ENCODE measurements at regions not wholly inside any gene's neighbourhood (a gene's known extent, or its start where the extent isn't known, plus 50 kb on each side); places are given as distances from the start of the nearest gene placed in this dataset.
"Not testable (repeated sequence)": the region's sequence is repeated elsewhere in the genome, so short reads cannot be mapped to it uniquely, and the experiment has no call there.

DNA sequence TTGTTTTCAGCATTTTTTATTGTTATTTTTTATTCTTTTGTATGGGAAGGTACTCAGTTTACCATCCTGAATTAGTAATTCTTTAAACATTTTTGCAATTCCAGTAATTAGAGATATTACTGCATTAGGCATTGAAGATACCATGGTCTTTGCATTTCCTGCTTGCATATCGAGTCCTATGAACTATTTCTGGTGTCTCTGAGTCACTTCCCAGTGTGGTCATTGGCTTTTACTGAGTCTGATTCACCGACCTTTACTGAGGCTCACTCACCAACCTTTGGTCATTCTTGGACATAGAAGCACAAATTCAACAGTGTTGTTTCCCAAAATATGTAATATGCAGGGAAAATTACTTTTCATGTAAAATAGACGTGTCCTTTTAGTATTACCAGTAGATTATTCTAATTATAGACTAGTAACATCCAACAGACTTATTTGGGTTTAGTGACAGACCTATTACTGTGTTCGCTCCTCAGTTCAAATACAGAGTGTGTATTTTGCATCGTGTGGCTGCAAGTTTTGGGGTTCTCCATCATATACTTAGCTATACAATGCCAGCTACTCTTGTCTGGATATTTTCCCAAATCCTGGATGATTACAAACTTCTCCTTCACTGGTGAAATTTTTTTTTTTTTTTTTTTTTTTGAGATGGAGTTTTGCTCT is 180.7 kb upstream of the PRSS1 start:
- DNase-seq (ENCODE audit: low read depth), result peak; percentile 96

DNA sequence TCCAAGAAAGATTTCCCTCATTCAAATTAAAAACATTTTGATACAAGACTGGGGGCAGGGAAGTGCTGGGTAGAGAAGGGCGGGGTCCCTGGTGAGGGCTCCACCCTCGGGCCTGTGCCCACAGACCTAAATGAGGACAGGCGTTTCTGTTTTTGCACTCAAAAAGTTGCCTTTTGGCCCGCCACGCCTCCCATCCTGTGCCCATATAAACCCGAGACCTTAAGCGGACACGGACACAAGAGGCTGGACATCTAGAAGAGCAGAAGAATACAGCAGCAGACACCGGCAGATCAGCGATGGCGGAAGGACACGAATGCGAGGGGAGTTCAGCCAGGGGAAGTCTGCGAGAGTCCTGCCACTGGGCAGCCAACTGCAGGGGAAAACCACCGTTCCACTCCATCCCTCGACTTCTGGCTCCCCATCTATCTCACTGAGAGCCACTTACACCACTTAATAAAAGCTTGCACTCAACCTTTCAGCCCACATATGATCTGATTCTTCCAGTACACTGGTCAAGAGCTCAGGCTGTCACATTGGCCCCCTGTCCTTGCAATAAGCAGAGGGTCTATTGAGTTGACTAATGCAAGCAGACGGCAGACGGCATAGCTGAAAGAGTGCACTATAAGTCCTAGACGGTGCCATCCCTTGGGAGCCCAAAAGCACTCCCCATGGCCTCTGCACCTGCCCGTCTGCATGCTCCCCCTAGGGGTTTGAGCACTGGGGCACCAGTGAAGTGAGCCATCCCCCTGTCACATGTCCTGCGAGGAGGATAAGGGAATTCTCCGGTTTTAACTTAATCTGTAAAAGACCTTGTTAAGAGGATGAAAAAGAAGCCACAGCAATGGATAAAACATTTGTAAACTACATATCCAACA is 181.8 kb upstream of the PRSS1 start:
- no peak for DNase-seq (ENCODE audit: low read depth)

DNA sequence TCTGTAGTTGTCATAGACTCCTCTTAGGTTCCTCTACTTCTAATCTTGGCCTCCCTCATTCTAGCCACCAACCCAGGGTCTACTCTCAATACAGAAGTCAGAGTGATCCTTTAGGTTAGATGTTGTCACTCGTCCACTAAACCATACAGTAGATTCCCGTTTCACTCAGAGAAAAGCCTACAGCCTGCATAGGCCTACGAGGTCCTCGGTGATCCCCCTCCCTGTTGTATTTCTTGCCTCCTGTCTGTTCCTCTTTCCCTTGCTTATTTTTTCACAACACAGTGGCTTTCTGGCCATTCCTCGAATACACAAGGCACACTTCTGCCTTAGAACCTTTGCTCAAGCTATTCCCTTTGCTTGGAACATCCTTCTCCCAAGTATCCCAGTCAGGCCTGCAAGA is 183.0 kb upstream of the PRSS1 start:
- DNase-seq (ENCODE audit: low read depth), result no peak

DNA sequence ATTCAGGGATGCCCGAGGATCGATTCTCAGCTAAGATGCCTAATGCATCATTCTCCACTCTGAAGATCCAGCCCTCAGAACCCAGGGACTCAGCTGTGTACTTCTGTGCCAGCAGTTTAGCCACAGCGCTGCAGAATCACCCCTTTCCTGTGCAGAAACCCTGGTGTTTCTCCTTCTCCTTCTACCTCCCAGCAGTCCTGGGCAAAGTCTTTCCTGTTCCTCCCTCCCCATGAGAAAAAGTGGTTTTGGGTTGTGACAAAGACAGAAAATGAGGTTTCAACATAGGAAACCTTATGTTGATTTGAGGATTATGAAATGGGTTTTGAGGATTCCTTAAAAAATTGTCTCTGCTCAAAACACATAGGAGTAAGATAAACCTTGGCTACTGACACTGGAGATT is 185.1 kb upstream of the PRSS1 start:
- peak; percentile 57 for DNase-seq (ENCODE audit: low read depth)

DNA sequence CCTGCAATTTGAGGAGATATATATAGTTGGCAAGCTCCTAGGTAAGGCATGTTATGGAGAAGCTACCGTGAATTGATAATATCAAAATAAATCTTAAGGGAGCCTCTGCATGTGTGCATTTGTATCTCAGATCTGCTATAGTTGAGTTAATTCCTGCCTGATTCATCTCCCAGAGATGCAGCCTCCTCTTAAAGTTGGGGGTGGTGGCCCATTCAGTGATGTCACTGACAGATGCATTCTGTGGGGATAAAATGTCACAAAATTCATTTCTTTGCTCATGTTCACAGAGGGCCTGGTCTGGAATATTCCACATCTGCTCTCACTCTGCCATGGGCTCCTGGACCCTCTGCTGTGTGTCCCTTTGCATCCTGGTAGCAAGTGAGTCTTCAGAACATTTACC is 185.8 kb upstream of the PRSS1 start:
- peak; percentile 59 for DNase-seq (ENCODE audit: low read depth)

DNA sequence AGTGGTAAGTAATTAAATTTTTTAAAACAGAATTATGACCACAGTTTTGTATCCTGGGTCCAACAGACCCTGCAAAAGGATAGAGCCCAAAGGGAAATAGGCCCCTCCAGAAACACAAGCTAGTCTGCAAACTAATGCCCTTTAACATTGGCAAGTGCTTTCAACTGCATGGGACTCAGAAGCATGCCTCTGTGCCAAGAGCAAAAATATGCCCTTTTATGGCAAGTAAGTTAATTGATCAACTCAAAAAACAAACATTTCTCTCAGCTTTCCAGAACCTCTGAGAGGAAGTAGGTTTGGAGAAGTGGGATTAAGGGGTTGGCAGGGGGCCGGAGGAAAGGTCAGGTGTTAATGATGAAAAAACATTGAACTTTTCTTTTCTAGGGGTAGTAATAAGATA is 186.6 kb upstream of the PRSS1 start:
- DNase-seq (ENCODE audit: low read depth), result no peak

DNA sequence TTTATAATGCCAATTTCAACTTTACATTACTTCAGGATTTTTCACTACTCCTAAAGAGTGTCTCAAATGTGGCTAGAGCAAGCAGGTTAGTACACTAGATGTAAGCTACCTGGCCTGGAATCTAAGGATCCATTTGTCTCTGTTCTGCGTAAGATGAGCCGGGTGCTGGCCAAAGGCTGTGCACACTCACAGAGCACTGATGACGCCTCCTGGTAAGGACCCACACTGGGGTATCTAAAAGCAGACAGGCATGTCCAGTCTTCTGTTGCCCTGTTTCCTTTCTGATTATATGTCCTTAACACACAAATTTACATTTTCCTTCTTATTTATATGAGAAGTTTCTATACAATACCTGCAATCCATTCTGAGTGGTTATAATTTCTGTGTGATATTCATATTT is 187.9 kb upstream of the PRSS1 start:
- not testable (repeated sequence) for DNase-seq (ENCODE audit: low read depth)

DNA sequence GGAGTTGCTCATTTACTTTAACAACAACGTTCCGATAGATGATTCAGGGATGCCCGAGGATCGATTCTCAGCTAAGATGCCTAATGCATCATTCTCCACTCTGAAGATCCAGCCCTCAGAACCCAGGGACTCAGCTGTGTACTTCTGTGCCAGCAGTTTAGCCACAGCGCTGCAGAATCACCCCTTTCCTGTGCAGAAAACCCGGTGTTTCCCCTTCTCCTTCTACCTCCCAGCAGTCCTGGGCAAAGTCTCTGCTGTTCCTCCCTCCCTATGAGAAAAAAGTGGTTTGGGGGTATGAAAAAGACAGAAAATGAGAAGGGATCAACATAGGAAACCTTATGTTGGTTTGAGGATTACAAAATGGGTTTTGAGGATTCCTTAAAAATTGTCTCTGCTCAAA is 188.5 kb upstream of the PRSS1 start:
- DNase-seq (ENCODE audit: low read depth), result not testable (repeated sequence)

DNA sequence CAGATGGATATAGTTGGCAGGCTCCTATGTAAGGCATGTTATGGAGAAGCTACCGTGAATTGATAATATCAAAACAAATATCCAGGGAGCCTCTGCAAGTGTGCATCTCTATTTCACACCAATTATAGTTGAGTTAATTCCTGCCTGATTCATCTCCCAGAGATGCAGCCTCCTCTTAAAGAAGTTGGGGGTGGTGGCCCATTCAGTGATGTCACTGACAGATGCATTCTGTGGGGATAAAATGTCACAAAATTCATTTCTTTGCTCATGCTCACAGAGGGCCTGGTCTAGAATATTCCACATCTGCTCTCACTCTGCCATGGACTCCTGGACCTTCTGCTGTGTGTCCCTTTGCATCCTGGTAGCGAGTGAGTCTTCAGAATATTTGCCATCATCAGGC is 189.1 kb upstream of the PRSS1 start:
- peak; percentile 49 for DNase-seq (ENCODE audit: low read depth)

DNA sequence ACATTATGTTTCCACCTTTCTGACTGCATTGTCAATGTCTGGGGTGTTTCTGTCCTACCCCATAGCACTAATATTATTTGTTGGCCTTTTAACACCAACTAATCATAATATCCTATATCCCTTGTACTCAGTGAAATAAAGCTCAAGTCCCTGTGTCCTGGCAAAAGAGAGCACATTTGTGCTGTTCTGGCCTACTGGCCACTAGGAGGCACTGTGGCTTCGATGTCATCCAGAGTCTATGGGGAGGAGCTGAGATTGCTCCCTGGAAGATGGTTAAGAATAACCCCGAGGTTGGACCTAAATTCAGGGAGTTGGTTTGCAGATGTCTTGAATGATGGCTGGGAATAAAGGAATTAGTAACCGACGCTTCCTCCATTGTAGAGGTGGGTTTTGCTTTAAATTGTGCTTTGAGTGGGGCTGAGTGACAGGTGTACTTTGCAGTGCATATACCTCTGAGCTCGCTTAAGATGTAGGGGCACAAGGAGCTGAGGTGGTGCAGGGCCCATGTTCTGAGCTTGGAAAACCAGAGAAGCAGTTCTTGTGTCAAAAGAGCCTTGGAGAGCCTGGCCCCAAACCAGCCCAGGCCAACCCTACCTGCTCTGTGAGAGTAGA is 191.2 kb upstream of the PRSS1 start:
- peak; percentile 93 for DNase-seq (ENCODE audit: low read depth)

DNA sequence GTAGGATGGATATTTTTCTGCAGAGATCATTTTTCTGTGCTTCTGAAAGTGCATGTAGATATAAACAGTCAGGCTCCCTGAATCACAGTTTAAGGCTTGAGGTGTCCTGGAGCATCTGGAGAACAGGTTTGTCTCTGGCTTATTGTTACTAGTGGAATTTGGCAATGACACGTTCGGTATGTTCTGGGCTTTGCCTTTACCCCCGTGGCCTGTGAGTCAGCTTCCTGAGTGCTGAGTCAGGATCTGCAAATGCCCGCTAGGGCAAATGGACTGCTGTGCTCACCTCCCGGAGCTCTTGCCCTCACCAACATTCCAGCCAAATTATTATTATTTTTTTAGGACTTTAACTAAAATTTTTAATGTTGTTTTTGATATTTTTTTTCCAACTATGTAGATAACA is 192.5 kb upstream of the PRSS1 start:
- DNase-seq (ENCODE audit: low read depth), result peak; percentile 100

DNA sequence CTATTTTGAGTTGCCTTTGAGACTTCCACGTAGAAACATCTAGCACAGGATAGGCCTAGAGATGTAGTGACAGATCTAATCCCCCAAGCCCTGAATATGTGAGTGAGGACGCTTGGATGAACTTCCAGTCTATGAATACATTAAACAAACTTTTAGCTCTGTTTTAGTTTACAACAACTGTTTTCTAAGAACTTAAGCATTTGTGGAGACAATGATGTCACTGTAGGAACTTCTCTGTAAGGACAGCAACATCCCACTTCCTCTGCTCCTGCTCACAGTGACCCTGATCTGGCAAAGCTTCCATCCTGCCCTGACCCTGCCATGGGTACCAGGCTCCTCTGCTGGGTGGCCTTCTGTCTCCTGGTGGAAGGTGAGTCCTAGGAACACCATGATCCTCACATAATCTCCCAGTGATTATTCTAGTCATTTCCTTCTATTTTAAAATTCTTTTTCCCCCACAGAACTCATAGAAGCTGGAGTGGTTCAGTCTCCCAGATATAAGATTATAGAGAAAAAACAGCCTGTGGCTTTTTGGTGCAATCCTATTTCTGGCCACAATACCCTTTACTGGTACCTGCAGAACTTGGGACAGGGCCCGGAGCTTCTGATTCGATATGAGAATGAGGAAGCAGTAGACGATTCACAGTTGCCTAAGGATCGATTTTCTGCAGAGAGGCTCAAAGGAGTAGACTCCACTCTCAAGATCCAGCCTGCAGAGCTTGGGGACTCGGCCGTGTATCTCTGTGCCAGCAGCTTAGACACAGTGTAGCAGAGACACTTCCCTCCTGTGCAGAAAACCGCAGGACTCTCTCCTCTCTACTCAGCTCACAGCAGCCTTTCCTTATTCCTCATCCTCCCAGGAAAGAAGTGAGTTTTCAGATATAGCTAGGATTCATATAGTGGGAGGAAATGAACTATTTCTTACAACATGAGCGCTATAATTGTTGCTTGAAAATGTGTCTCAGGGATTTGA is 194.4 kb upstream of the PRSS1 start:
- DNase-seq (ENCODE audit: low read depth), result peak; percentile 56

DNA sequence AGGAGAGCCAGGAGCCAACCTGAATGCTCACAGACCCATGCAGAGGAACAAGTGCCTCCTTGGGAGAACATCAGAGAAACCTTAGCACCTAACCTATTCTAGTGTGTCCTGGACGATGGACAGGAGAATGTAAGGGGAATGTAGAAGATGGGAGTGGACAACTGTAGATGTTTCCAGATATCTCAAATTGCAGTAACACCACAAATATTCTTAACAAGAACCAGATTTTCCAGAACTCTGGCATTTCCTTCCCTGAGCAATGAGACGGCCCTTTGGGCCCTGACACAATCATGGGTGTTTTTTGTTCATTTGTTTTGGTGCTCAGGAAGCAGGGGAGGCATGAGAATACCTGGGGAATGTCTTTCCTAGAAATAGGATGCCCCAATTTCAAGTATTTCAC is 196.1 kb upstream of the PRSS1 start:
- no peak for DNase-seq (ENCODE audit: low read depth)

DNA sequence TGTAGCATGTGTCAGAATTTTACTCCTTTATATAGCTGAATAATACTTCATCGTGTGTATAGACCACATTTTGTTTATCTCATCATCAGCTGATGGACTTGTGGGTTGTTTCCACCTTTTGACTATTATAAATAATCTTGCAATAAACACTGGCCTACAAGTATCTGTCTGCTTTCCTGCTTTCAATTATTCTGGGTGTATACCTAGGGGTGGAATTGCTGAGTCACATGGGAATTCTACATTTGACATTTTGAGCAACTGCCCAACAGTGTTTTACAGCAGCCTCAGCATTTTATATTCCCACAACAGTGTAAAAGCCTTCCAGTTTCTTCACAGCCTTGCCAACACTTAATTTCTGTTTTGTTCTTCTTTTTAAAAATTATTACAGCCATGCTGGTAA is 200.3 kb upstream of the PRSS1 start:
- DNase-seq (ENCODE audit: low read depth), result peak; percentile 55

DNA sequence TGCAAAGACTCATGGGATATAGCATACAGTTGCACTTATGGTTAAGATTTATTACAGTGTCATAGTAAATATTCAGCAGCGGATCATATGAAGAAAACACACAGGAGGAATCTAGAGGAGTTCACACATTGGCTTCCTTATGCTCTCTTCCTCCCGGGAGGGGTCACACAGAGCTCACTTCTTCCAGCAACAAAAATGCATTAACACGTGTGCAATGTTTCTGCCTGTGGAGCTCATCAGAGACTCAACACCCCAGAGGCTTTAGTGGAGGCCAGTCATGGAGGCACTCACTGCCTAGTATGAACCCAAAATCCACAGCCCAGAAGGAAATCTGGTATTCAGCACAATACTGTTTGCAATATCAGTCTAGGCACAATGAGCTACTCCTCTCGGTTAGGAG is 202.8 kb upstream of the PRSS1 start:
- no peak for DNase-seq (ENCODE audit: low read depth)

DNA sequence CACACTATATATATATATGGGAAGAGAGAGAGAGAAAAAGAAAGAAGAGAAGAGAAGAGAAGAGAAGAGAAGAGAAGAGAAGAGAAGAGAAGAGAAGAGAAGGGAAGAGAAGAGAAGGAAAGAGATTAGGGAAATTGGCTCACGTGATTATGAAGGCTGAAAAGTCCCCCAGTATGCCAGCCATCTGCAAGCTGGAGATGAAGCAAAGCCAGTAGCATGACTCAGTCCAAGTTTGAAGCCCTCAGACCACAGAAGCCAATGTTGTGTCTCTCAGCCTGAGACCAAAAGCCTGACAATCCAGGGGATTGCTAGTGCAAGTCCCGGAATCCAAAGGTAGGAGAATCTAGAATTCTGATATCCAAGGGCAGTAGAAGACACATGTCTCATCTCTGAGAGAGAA is 206.3 kb upstream of the PRSS1 start:
- DNase-seq (ENCODE audit: low read depth), result peak; percentile 85

DNA sequence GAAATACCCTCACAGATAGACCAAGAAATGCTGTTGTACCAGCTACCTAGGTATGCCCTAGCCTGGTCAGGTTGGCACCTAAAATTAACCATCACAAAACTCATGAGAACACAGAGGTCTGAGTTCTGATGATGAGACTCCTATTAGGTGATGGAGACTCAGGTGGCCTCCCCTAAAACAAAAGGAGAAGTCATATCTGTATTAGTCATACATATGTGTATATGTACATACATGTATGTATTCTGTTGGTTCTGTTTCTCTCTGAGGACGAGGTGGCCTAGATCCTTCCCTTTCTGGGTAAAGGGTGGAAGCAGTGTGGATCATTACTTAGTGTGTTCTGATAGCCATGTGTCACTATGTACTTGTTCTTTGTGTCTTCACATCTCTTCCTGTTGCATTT is 207.2 kb upstream of the PRSS1 start:
- DNase-seq (ENCODE audit: low read depth), result no peak

DNA sequence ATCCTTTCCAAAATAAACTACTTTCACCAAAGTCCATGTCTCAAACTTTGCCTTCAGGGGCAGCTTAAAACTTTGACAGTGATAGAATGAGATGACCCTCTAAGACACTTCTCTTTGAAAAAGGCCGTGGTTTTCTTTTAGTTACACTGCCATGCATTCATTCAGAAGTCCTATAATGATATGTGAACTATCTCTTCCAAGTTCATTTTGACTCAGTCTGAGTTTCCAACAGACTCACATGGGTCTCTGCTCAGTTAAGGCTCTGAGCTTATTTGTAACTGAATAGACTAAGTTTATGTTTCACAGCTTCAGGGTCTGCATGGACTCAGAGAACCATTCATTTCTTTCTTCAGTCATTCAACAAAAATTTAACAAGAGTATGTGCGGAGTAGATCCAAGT is 208.9 kb upstream of the PRSS1 start:
- no peak for DNase-seq (ENCODE audit: low read depth)

DNA sequence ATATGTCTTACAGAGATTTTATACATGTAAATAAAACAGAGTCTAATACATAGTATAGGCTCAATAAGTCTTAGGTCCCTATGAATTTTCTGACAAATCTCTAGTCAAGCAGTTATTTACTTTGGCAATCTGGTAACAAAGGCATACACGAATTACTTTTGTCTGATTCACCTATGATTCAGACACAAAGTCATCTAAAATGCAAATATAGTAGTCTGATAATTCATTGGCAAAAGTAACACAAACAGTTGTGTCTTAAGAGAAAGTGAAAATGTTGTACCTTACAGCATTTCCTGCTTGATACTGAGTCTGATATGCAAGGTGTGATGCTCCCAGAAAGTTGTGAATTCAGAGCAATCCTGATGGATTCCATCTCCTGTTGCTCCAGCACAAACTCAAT is 209.4 kb upstream of the PRSS1 start:
- DNase-seq (ENCODE audit: low read depth), result peak; percentile 87

DNA sequence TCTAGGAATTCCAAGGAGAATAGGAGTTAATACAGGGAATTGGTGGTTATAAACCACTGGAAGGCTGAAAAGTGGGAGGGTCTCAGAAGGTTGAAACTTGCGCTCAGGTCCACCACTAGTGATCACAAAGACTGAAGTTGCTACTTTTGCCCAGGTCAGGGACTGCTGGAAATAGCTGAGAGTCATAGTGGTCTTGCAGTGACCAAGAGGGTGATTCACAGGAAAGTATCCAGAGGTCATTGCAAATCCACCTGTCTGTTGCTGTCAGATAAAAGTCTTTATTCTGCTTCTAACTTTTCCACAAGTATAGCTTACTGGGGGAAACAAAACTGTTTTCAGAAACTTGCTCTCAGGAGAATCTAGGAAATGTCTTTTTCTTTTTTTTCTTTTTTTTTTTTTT is 211.5 kb upstream of the PRSS1 start:
- peak; percentile 88 for DNase-seq (ENCODE audit: low read depth)

DNA sequence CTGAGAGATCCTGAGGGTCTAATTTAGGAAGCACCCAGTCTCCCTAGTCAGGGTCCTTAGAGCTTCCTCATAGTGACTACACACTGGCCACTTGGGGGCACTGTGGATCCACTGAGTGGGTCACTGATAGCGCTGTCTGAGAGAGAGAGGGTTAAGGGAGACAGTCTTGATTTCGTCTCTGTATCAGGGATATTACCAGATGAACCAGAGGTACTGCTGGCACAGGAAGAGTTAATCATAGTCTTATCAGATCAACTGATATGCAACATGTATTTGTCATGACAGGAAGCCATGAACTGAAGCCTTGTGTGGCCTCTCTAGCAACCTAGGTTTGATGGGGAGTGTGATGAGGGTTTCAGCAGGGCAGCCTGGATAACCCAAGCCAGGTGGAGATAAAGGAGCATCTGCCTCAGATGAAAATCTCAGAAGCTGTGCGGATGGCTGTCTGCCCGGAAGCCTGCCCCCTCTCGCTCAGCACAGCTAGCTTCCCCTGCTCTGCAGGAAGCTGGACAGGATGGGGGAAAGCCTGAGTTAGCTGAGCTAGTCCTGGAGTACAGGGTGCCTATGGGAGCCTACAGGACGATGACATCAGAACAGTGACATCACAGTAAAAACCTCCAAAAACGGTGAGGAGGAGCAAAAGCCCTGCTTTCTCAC is 214.0 kb upstream of the PRSS1 start:
- peak; percentile 96 for DNase-seq (ENCODE audit: low read depth)

All from LHCN-M2 (cell line).